GM21825 (cell line): ENCODE measurements at regions not wholly inside any gene's neighbourhood (a gene's known extent, or its start where the extent isn't known, plus 50 kb on each side); places are given as distances from the start of the nearest gene placed in this dataset.

Experiments
- ATAC-seq: cut with Tn5 transposase; IDR thresholded peaks from one replicate; pipeline ENCODE4 v1.9.1; 2021; ENCODE audit warnings: mild to moderate bottlenecking, moderate library complexity; ENCODE audit not compliant: unreplicated experiment

GRCh38 chr3:176737480-176738110 lies 459.7 kb downstream of the TBL1XR1 start:
- no peak for ATAC-seq

DNA sequence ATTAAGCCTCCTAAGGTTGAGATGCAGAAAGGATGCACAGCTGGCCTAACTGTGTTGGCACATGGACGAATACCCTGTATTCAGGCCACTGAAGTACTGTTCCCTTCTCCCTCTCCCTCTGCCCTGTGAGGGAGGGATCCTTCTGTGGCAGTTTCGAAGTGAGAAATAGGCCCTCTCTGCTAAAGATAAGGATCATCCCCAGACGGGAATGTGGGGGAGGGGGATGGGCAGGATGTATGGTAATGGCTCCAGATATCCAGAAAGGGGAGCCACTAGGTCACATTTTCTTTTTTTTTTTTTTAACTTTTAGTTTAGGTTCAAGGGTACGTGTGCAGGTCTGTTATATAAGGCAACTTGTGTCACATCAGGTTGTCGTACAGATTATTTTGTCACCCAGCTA lies 463.1 kb downstream of the TBL1XR1 start:
- ATAC-seq = no peak

DNA sequence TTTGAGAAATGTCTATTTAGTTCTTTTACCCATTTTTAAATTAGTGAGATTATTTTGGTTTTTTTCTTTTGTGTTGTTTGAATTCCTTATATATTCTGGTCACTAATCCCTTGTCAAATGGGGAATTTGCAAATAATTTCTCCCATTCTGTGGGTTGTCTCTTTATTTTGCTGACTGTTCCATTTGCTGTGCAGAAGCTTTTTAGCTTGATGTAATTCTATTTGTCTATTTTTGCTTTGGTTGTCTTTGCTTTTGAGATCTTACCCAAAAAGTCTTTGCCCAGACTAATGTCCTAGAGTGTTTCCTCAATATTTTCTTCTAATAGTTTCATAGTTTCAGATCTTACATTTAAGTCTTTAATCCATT lies 472.9 kb downstream of the TBL1XR1 start:
- ATAC-seq = no peak

GRCh38 chr3:176723758-176724393 lies 473.4 kb downstream of the TBL1XR1 start:
- no peak for ATAC-seq

- ATAC-seq = no peak
Measured at GRCh38 chr3:176714034-176714433, 483.2 kb downstream of the TBL1XR1 start.

- ATAC-seq = no peak
Measured at GRCh38 chr3:176712191-176712590, 485.1 kb downstream of the TBL1XR1 start.

- ATAC-seq = no peak
Measured at GRCh38 chr3:176699288-176699687, 498.0 kb downstream of the TBL1XR1 start.

GRCh38 chr3:176697284-176697889 lies 499.9 kb downstream of the TBL1XR1 start:
- no peak for ATAC-seq

- ATAC-seq = no peak
Measured at GRCh38 chr3:176696816-176697215, 500.5 kb downstream of the TBL1XR1 start.

- ATAC-seq = no peak
Measured at GRCh38 chr3:176692966-176693785, 504.1 kb downstream of the TBL1XR1 start.

GRCh38 chr3:176692199-176692965 lies 504.9 kb downstream of the TBL1XR1 start:
- no peak for ATAC-seq

GRCh38 chr3:176690083-176690869 lies 507.0 kb downstream of the TBL1XR1 start:
- ATAC-seq = no peak

DNA sequence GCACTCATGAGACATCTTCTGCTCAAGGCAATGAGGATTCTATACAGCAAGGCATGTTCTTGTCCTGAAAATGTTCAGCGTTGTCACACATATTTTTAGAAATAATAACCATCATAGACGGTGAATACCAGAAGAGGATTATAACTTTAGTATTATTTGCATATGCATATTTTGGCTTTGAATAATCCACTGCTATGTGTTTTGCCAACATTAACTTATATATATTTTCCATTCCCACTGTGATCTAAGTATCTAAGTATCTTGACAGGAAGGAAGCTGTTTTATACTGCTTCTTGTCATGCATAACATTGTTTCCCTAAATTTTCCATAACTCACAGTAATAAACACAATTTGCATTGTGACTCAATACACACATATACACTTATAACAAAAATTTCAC lies 509.5 kb downstream of the TBL1XR1 start:
- no peak for ATAC-seq

- no peak for ATAC-seq
Measured at GRCh38 chr3:176683382-176683781, 513.9 kb downstream of the TBL1XR1 start.

- ATAC-seq = no peak
Measured at GRCh38 chr3:176663837-176664831, 533.1 kb downstream of the TBL1XR1 start.

DNA sequence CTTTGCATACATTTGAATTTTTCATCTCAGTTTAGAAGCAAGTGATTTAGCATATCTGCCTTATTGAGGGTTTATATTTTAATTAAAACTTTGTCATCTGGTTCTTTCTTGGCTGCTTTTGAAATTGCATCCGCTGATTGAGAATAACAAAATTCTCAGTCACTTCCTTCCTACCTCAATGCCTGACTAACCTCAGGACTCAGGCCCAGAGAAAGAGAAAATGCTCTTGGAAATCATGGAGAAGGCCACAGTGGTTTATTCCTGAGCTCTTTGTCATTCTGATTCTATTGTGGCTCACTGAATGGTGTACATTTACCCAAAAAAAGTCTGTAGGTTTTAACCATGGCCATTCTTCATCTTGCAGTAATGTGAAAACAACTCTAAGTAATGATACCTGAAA lies 533.9 kb downstream of the TBL1XR1 start:
- ATAC-seq = no peak

DNA sequence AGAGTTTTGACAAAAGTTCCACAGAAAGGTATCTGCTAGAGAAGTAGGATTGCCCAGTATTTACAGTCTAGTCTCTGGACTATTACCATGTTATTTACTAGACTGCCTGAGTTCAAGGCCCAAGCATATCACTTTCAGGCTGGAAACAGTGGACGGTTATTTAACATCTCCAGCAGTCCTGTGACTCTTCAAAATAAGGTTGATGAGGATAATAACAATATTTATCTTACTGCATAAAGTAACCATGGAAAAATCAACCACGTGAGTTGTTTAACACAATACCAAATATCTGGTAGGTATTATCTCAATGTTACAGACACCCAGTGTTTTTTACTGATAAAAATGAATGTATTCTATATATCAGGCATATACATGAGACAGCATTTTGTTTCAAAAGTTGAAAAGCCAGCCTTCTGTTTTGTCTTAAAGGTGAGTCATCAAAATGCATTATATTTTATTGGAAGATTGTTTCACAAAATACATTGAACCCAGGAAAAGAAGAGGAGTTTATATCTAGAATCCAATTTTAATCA lies 535.8 kb downstream of the TBL1XR1 start:
- ATAC-seq = no peak

- no peak for ATAC-seq
Measured at GRCh38 chr3:176655404-176656094, 541.7 kb downstream of the TBL1XR1 start.
